Activated CD4-positive, CD25-positive, alpha-beta regulatory T cell (primary cell): ENCODE measurements at regions not wholly inside any gene's neighbourhood (a gene's known extent, or its start where the extent isn't known, plus 50 kb on each side); places are given as distances from the start of the nearest gene placed in this dataset.

Experiments used
- DNase-seq, 4 experiments: peaks; one replicate each; lab custom pipeline; 2025; lab: John Stamatoyannopoulos, UW

GRCh38 chr4:151935411-151935810 is 174.6 kb upstream of the GATB start:
- no peak for DNase-seq

GRCh38 chr4:151934766-151935165 is 174.0 kb upstream of the GATB start:
- DNase-seq = no peak

- DNase-seq = no peak
These were observed 172.5 kb upstream of the GATB start for GRCh38 chr4:151933122-151933827.

- no peak for DNase-seq
These were observed 170.8 kb upstream of the GATB start for GRCh38 chr4:151931563-151931962.

- no peak for DNase-seq
These were observed 169.6 kb upstream of the GATB start for GRCh38 chr4:151930372-151930771.

- no peak for DNase-seq
These were observed 167.3 kb upstream of the GATB start for GRCh38 chr4:151928112-151928511.

GRCh38 chr4:151922811-151923210 is 162.0 kb upstream of the GATB start:
- DNase-seq = no peak

- DNase-seq = no peak
These were observed 161.5 kb upstream of the GATB start for GRCh38 chr4:151922306-151922705.

- no peak for DNase-seq
These were observed 161.0 kb upstream of the GATB start for GRCh38 chr4:151921811-151922210.

- no peak for DNase-seq
These were observed 160.6 kb upstream of the GATB start for GRCh38 chr4:151921386-151921785.

GRCh38 chr4:151917145-151917734 is 156.4 kb upstream of the GATB start:
- no peak for DNase-seq

- no peak for DNase-seq
These were observed 151.8 kb upstream of the GATB start for GRCh38 chr4:151912632-151913031.

- no peak for DNase-seq
These were observed 151.2 kb upstream of the GATB start for GRCh38 chr4:151911970-151912369.

GRCh38 chr4:151908734-151909497 is 148.1 kb upstream of the GATB start:
- DNase-seq = no peak

- no peak for DNase-seq
These were observed 147.4 kb upstream of the GATB start for GRCh38 chr4:151908201-151908600.

GRCh38 chr4:151906438-151906837 is 145.6 kb upstream of the GATB start:
- no peak for DNase-seq

GRCh38 chr4:151905197-151905596 is 144.4 kb upstream of the GATB start:
- DNase-seq = no peak

GRCh38 chr4:151901631-151902030 is 140.8 kb upstream of the GATB start:
- DNase-seq = no peak

GRCh38 chr4:151896880-151897279 is 136.1 kb upstream of the GATB start:
- DNase-seq = no peak

GRCh38 chr4:151895671-151896070 is 134.9 kb upstream of the GATB start:
- no peak for DNase-seq

- DNase-seq = no peak
These were observed 133.4 kb upstream of the GATB start for GRCh38 chr4:151894246-151894645.

- DNase-seq = no peak
These were observed 127.6 kb upstream of the GATB start for GRCh38 chr4:151888367-151888866.

GRCh38 chr4:151887816-151888180 is 127.0 kb upstream of the GATB start:
- no peak for DNase-seq
